Activated CD8-positive, alpha-beta T cell treated with anti-CD3 and anti-CD28 coated beads, Interleukin-2, amount 10 ng/mL, durations not matched to agents 7 days and 5 days (primary cell): ENCODE measurements at regions not wholly inside any gene's neighbourhood (a gene's known extent, or its start where the extent isn't known, plus 50 kb on each side); places are given as distances from the start of the nearest gene placed in this dataset.
A peak's percentile ranks its signal among the peaks of the same experiment; 100 is the strongest.
"Not testable (repeated sequence)": the region's sequence is repeated elsewhere in the genome, so short reads cannot be mapped to it uniquely, and the experiment has no call there.

Source experiments
- ATAC-seq: fragments of 150-1000 bp; cut with Tn5 transposase; one replicate; pipeline ENCODE4 v1.10.0; 2021; ENCODE audit warnings: moderate library complexity
- CTCF ChIA-PET: fragments of 350-600 bp; sonication (Branson Sonifier 250); formaldehyde crosslinking; loops from one replicate; lab custom pipeline; 2021; ENCODE audit warnings: antibody characterized with exemption; lab: Charles Lee
- POLR2A ChIA-PET: fragments of 350-600 bp; sonication (Branson Sonifier 250); formaldehyde crosslinking; loops from one replicate; lab custom pipeline; 2021; ENCODE audit warnings: antibody characterized with exemption; lab: Charles Lee
- DNase-seq: peaks from one replicate; pipeline ENCODE4 v3.0.0-alpha.2; 2020
- H3K27ac Mint-ChIP-seq: one replicate; pipeline ENCODE4 v1.8.0; 2021; ENCODE audit warnings: mild to moderate bottlenecking, mixed read lengths
- H3K27me3 Mint-ChIP-seq: one replicate; pipeline ENCODE4 v1.8.0; 2021; ENCODE audit warnings: low read depth, mixed read lengths
- H3K36me3 Mint-ChIP-seq: one replicate; pipeline ENCODE4 v1.8.0; 2021; ENCODE audit warnings: low read depth, mixed read lengths
- H3K4me1 Mint-ChIP-seq: one replicate; pipeline ENCODE4 v1.8.0; 2021; ENCODE audit warnings: low read depth, mixed read lengths
- H3K4me3 Mint-ChIP-seq: one replicate; pipeline ENCODE4 v1.8.0; 2021; ENCODE audit warnings: mild to moderate bottlenecking, mixed read lengths
- H3K9me3 Mint-ChIP-seq: one replicate; pipeline ENCODE4 v1.8.0; 2022; ENCODE audit warnings: mixed read lengths; ENCODE audit not compliant: insufficient read depth

GRCh38 chr17:45600052-45601012 is 109.8 kb upstream of the PLEKHM1 start:
- H3K4me3 Mint-ChIP-seq, H3K9me3 Mint-ChIP-seq, H3K4me1 Mint-ChIP-seq, H3K27me3 Mint-ChIP-seq, DNase-seq, POLR2A ChIA-PET, H3K36me3 Mint-ChIP-seq, CTCF ChIA-PET: not testable (repeated sequence)
- peak overlapping the region; percentile 49 for H3K27ac Mint-ChIP-seq
- peak; percentile 67 for ATAC-seq

- H3K4me3 Mint-ChIP-seq, H3K27me3 Mint-ChIP-seq, H3K36me3 Mint-ChIP-seq, H3K9me3 Mint-ChIP-seq, CTCF ChIA-PET, ATAC-seq, H3K27ac Mint-ChIP-seq, H3K4me1 Mint-ChIP-seq, DNase-seq, POLR2A ChIA-PET: not testable (repeated sequence)
These were observed 110.5 kb upstream of the PLEKHM1 start for GRCh38 chr17:45601013-45601412.

GRCh38 chr17:45601605-45602539 is 111.4 kb upstream of the PLEKHM1 start:
- H3K4me3 Mint-ChIP-seq, CTCF ChIA-PET, DNase-seq, H3K9me3 Mint-ChIP-seq, H3K27ac Mint-ChIP-seq, POLR2A ChIA-PET, H3K36me3 Mint-ChIP-seq, H3K27me3 Mint-ChIP-seq, ATAC-seq, H3K4me1 Mint-ChIP-seq: not testable (repeated sequence)

GRCh38 chr17:45605751-45606150 is 115.2 kb upstream of the PLEKHM1 start:
- DNase-seq, H3K9me3 Mint-ChIP-seq, H3K36me3 Mint-ChIP-seq, ATAC-seq, H3K4me3 Mint-ChIP-seq, CTCF ChIA-PET, POLR2A ChIA-PET, H3K4me1 Mint-ChIP-seq, H3K27me3 Mint-ChIP-seq, H3K27ac Mint-ChIP-seq: not testable (repeated sequence)

- CTCF ChIA-PET, H3K4me1 Mint-ChIP-seq, POLR2A ChIA-PET, H3K9me3 Mint-ChIP-seq, H3K27me3 Mint-ChIP-seq, H3K36me3 Mint-ChIP-seq: not testable (repeated sequence)
- ATAC-seq = peak; percentile 100
- peak overlapping the region; percentile 65 for H3K27ac Mint-ChIP-seq
- H3K4me3 Mint-ChIP-seq = peak overlapping the region; percentile 76
- peak; percentile 91 for DNase-seq
These were observed 129.5 kb upstream of the PLEKHM1 start for GRCh38 chr17:45619984-45620405.

- peak; percentile 69 for ATAC-seq
- CTCF ChIA-PET, DNase-seq, H3K36me3 Mint-ChIP-seq, POLR2A ChIA-PET, H3K27ac Mint-ChIP-seq, H3K27me3 Mint-ChIP-seq, H3K4me1 Mint-ChIP-seq, H3K9me3 Mint-ChIP-seq: not testable (repeated sequence)
- peak overlapping the region; percentile 76 for H3K4me3 Mint-ChIP-seq
These were observed 129.9 kb upstream of the PLEKHM1 start for GRCh38 chr17:45620468-45620867.

- H3K27ac Mint-ChIP-seq, H3K9me3 Mint-ChIP-seq, POLR2A ChIA-PET, DNase-seq, ATAC-seq, CTCF ChIA-PET, H3K36me3 Mint-ChIP-seq, H3K27me3 Mint-ChIP-seq, H3K4me1 Mint-ChIP-seq: not testable (repeated sequence)
- H3K4me3 Mint-ChIP-seq = peak overlapping the region; percentile 31
These were observed 130.6 kb upstream of the PLEKHM1 start for GRCh38 chr17:45621087-45621486.

GRCh38 chr17:45622295-45622694 is 131.8 kb upstream of the PLEKHM1 start:
- H3K4me3 Mint-ChIP-seq, ATAC-seq, H3K27ac Mint-ChIP-seq, H3K27me3 Mint-ChIP-seq, H3K9me3 Mint-ChIP-seq, H3K4me1 Mint-ChIP-seq, DNase-seq, POLR2A ChIA-PET, CTCF ChIA-PET, H3K36me3 Mint-ChIP-seq: not testable (repeated sequence)

GRCh38 chr17:45628019-45628418 is 137.5 kb upstream of the PLEKHM1 start:
- POLR2A ChIA-PET = interaction anchor here (0.6 kb wide), 1 partner anchor 351 kb away, joined by 3 read pairs; no protein-coding TSS in a partner anchor
- CTCF ChIA-PET = no interaction called here
- Mint-ChIP-seq H3K27ac (no peak overlapping the region), H3K4me1 (peaks cover 3% of the 10 kb centered on the region), H3K36me3 (peaks cover 13% of the 10 kb centered on the region), H3K4me3 (no peak overlapping the region), H3K27me3 (no peaks in the 10 kb centered on the region), H3K9me3 (no peaks in the 10 kb centered on the region)
- DNase-seq (no peak), ATAC-seq (no peak)

- H3K4me1 Mint-ChIP-seq = peaks cover 3% of the 10 kb centered on the region
- H3K4me3 Mint-ChIP-seq = no peak overlapping the region
- POLR2A ChIA-PET = no interaction called here
- no peaks in the 10 kb centered on the region for H3K27me3 Mint-ChIP-seq
- H3K27ac Mint-ChIP-seq = no peak overlapping the region
- DNase-seq (no peak), ATAC-seq (no peak)
- CTCF ChIA-PET = interaction anchor here (4.4 kb wide), 1 partner anchor 8 kb away, joined by 18 read pairs; no protein-coding TSS in a partner anchor
- no peaks in the 10 kb centered on the region for H3K9me3 Mint-ChIP-seq
- H3K36me3 Mint-ChIP-seq = peaks cover 21% of the 10 kb centered on the region
These were observed 141.4 kb upstream of the PLEKHM1 start for GRCh38 chr17:45631941-45632340.

GRCh38 chr17:45639297-45639849 is 144.7 kb upstream of the CRHR1 start:
- no peaks in the 10 kb centered on the region for H3K9me3 Mint-ChIP-seq
- H3K27ac Mint-ChIP-seq = no peak overlapping the region
- DNase-seq = no peak
- POLR2A ChIA-PET = no interaction called here
- H3K4me1 Mint-ChIP-seq = peaks cover 15% of the 10 kb centered on the region
- H3K4me3 Mint-ChIP-seq = no peak overlapping the region
- CTCF ChIA-PET = interaction anchor here (0.7 to 4.9 kb wide), 8 partner anchors 9 to 1220 kb away, joined by 3 to 62 read pairs (median 4); no protein-coding TSS in a partner anchor
- ATAC-seq = no peak
- H3K27me3 Mint-ChIP-seq = peaks cover under 1% of the 10 kb centered on the region
- H3K36me3 Mint-ChIP-seq = peaks cover 11% of the 10 kb centered on the region
